ENCODE measurements at regions not wholly inside any gene's neighbourhood (a gene's known extent, or its start where the extent isn't known, plus 50 kb on each side); places are given as distances from the start of the nearest gene placed in this dataset.

DNA sequence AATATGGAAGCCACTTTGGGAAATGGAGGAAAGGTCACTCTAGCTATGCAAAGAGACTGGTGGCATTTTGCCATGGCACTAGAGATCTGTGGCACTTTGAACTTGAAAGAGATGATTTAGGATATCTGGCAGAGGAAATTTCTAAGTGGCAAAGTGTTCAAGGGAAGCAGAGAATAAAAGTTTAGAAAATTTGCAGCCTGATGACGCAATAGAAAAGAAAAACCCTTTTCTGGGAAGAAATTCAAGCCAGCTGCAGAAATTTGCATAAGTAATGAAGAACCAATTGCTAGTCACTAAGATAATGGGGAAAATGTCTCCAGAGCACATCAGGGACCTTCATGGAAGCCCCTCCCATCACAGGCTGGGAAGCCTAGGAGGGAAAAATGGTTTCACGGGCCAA is 191.1 kb upstream of the B3GALT2 start:
- no peak overlapping the region for H3K4me3 ChIP-seq (ENCODE audit: insufficient read depth, low read length)
- H3K79me2 ChIP-seq (ENCODE audit: insufficient read depth, low read length), result no peaks in the 10 kb centered on the region
- H3K4me1 ChIP-seq (ENCODE audit: insufficient read depth, low read length), result no peaks in the 10 kb centered on the region
- no peak for DNase-seq (ENCODE audit: insufficient read length, low spot score, missing footprints)
- TF ChIP-seq CTCF (IDR thresholded peaks at IDR 0.05; ENCODE audit: extremely low read depth, low read depth, low read length), result no peak
- H3K9me3 ChIP-seq (ENCODE audit: low read depth, low read length), result no peaks in the 10 kb centered on the region
- no peak overlapping the region for H3K27ac ChIP-seq (ENCODE audit: low read depth, low read length)
- no peak overlapping the region for H3K4me2 ChIP-seq (ENCODE audit: insufficient read depth, low read length)
- no peaks in the 10 kb centered on the region for H3K27me3 ChIP-seq (ENCODE audit: insufficient read depth, low read length)
- H3K36me3 ChIP-seq (ENCODE audit: insufficient read depth, low read length), result no peaks in the 10 kb centered on the region
- H4K20me1 ChIP-seq (ENCODE audit: insufficient read depth, low read length), result no peaks in the 10 kb centered on the region
- no peak overlapping the region for H2AFZ ChIP-seq (ENCODE audit: low read length)

DNA sequence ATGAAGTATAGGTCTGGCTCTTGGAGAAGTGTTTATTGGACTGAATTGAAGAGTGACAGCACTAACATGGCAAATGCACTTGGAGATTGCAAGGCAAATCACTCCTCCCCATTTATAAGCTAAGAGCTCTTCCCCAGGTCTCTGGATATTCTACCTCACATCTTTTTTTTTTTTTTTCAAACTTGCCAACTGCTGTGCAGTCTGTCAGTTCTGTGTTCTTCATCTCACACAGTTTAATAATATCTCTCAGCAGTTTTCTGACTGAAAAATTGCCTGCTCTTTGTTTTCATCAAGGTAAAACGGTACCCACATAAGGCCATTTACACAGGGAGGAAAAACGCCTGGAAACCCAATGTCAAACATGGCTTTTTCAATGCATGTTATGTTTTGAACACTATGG is 186.1 kb upstream of the B3GALT2 start:
- H2AFZ ChIP-seq (ENCODE audit: low read length), result no peak overlapping the region
- H3K4me3 ChIP-seq (ENCODE audit: insufficient read depth, low read length), result no peak overlapping the region
- no peaks in the 10 kb centered on the region for H3K36me3 ChIP-seq (ENCODE audit: insufficient read depth, low read length)
- no peaks in the 10 kb centered on the region for H3K9me3 ChIP-seq (ENCODE audit: low read depth, low read length)
- H3K79me2 ChIP-seq (ENCODE audit: insufficient read depth, low read length), result no peaks in the 10 kb centered on the region
- no peaks in the 10 kb centered on the region for H4K20me1 ChIP-seq (ENCODE audit: insufficient read depth, low read length)
- no peak for TF ChIP-seq CTCF (IDR thresholded peaks at IDR 0.05; ENCODE audit: extremely low read depth, low read depth, low read length)
- no peak for DNase-seq (ENCODE audit: insufficient read length, low spot score, missing footprints)
- H3K27ac ChIP-seq (ENCODE audit: low read depth, low read length), result no peak overlapping the region
- no peaks in the 10 kb centered on the region for H3K27me3 ChIP-seq (ENCODE audit: insufficient read depth, low read length)
- H3K4me1 ChIP-seq (ENCODE audit: insufficient read depth, low read length), result no peaks in the 10 kb centered on the region
- H3K4me2 ChIP-seq (ENCODE audit: insufficient read depth, low read length), result no peak overlapping the region

GRCh38 chr1:193368302-193368701 is 181.9 kb upstream of the B3GALT2 start:
- TF ChIP-seq CTCF (IDR thresholded peaks at IDR 0.05; ENCODE audit: extremely low read depth, low read depth, low read length), result no peak
- Histone ChIP-seq H3K36me3 (ENCODE audit: insufficient read depth, low read length) (no peaks in the 10 kb centered on the region), H2AFZ (ENCODE audit: low read length) (peak overlapping the region; percentile 72), H3K4me3 (ENCODE audit: insufficient read depth, low read length) (no peak overlapping the region), H3K27ac (ENCODE audit: low read depth, low read length) (no peak overlapping the region), H3K27me3 (ENCODE audit: insufficient read depth, low read length) (no peaks in the 10 kb centered on the region), H3K4me2 (ENCODE audit: insufficient read depth, low read length) (peak overlapping the region; percentile 36), H3K4me1 (ENCODE audit: insufficient read depth, low read length) (no peaks in the 10 kb centered on the region), H3K9me3 (ENCODE audit: low read depth, low read length) (no peaks in the 10 kb centered on the region), H3K79me2 (ENCODE audit: insufficient read depth, low read length) (no peaks in the 10 kb centered on the region), H4K20me1 (ENCODE audit: insufficient read depth, low read length) (no peaks in the 10 kb centered on the region)
- DNase-seq (ENCODE audit: insufficient read length, low spot score, missing footprints), result no peak

GRCh38 chr1:193367863-193368262 is 181.4 kb upstream of the B3GALT2 start:
- no peak for TF ChIP-seq CTCF (IDR thresholded peaks at IDR 0.05; ENCODE audit: extremely low read depth, low read depth, low read length)
- Histone ChIP-seq H3K4me2 (ENCODE audit: insufficient read depth, low read length) (no peak overlapping the region), H3K4me3 (ENCODE audit: insufficient read depth, low read length) (no peak overlapping the region), H3K27ac (ENCODE audit: low read depth, low read length) (no peak overlapping the region), H4K20me1 (ENCODE audit: insufficient read depth, low read length) (no peaks in the 10 kb centered on the region), H3K9me3 (ENCODE audit: low read depth, low read length) (no peaks in the 10 kb centered on the region), H2AFZ (ENCODE audit: low read length) (peak overlapping the region; percentile 72), H3K27me3 (ENCODE audit: insufficient read depth, low read length) (no peaks in the 10 kb centered on the region), H3K4me1 (ENCODE audit: insufficient read depth, low read length) (no peaks in the 10 kb centered on the region), H3K36me3 (ENCODE audit: insufficient read depth, low read length) (no peaks in the 10 kb centered on the region), H3K79me2 (ENCODE audit: insufficient read depth, low read length) (no peaks in the 10 kb centered on the region)
- no peak for DNase-seq (ENCODE audit: insufficient read length, low spot score, missing footprints)

Measured in osteoblast (primary cell).